T47D (cell line): ENCODE measurements at regions not wholly inside any gene's neighbourhood (a gene's known extent, or its start where the extent isn't known, plus 50 kb on each side); places are given as distances from the start of the nearest gene placed in this dataset.

ENCODE experiments used
- DNase-seq, 2 experiments: peaks; one replicate each; pipeline versions ENCODE4 v3.0.0 to v3.0.0-alpha.2; 2011 to 2012; ENCODE audit warnings: low read depth in 1 of 2, low spot score in 1 of 2
- JUND ChIP-seq: IDR thresholded peaks from 2 replicates; pipeline ENCODE4 v1.6.1; 2012; ENCODE audit warnings: low read depth
- in situ Hi-C: cut with HindIII; loops from 2 replicates; pipeline ENCODE4 v1.10.0; 2016; ENCODE audit warnings: low sequenced_read_pairs, low pct_unique_long_range_greater_than_20kb

DNA sequence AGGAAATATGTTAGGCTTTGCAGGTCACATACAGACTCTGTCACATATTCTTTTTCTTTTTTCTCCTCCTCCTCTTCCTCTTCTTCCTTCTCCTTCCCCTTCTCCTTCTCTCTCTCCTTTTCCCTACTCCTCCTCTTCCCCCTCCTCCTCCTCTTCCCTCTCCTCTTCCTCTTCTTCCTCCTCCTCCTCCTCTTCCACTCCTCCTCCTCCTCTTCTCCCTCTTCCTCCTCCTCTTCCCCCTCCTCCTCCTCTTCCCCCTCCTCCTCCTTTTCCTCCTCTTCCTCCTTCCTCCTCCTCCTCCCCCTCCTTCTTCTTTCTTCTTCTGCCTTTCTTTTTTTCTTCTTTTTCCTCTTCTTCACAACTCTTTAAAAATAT is 159.8 kb downstream of the KIF20B start:
- in situ Hi-C loops = no loop called here
- TF ChIP-seq JUND = no peak
- DNase-seq = no peak

DNA sequence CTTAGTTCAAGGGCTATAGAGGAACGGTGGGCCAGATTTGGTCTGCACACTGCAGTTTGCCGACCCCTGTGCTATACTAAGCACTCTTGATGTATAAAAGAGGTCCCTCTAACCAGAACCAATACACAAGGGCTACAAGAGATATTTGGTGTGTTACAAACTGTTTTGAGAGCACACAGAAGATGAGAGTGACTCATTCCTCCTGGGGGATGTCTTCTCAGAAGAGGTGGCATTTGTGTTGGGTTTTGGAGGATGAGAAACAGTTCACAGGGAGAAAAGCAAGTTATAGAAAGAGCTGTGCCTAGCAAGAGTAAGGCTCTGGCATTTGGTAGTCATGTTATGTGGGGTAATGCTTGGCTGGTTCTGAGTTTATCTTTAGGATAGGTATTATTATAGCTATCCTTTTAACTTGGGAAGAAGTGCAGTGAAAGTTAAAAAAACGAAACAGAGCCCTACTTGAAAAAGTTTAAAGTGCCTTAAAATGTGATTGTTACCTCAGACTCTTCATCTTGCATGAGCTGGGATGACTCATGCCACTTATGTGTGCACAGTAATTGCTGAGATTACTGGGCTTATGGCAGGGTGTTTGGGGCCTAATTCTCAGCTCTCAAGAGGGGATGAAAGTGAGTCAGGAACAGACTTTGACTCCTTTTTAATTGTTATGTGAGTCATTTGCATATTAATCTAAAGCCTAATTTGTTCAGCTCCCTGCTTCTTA is 160.4 kb downstream of the KIF20B start:
- in situ Hi-C loops = no loop called here
- no peak for DNase-seq
- TF ChIP-seq JUND = no peak

- in situ Hi-C loops = no loop called here
- no peak for TF ChIP-seq JUND
- no peak for DNase-seq
Measured at GRCh38 chr10:89867964-89868363, 166.6 kb downstream of the KIF20B start.

GRCh38 chr10:89869180-89869579 is 167.8 kb downstream of the KIF20B start:
- in situ Hi-C loops = no loop called here
- no peak for DNase-seq
- no peak for TF ChIP-seq JUND

GRCh38 chr10:89869592-89870156 is 168.3 kb downstream of the KIF20B start:
- DNase-seq = no peak
- in situ Hi-C loops = no loop called here
- no peak for TF ChIP-seq JUND

DNA sequence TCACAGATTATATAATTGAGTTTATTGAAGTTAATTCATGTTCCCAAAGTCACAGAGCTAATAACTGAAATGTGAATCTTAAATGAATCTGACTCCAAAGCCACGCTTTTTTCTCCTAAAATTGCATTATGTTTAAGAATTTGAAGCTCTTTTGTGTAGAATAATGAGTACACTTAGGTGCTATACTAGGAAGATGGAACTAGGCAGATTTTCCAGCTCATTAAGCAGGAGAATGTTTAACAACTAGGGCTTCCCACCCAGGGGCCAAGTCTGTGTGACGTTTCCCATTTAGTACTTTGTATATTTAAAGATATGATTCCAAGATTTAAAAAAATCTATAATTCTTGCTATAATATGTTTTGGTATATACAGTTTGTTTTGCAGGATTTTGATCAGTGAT is 169.5 kb downstream of the KIF20B start:
- in situ Hi-C loops = no loop called here
- no peak for DNase-seq
- no peak for TF ChIP-seq JUND

GRCh38 chr10:89873055-89873454 is 171.7 kb downstream of the KIF20B start:
- no peak for TF ChIP-seq JUND
- DNase-seq = no peak
- in situ Hi-C loops = no loop called here

DNA sequence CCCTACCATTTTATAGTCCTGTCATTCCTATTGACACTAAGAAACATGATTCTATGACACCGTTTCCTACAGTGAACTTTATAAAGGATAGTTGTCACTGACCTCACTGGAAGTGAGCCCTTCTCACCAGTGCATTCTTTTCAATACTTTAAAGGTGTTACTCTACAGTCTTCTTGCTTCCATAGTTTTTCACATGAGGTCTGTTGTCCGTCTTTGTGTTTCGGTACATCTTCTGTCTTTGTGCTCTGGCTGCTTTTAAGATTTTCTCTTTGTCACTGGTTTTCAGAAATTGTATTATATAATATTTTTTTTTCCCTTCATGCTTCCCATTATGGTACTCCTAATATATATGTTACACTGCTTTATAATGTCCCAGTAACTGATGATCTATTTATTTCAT is 174.2 kb downstream of the KIF20B start:
- in situ Hi-C loops = no loop called here
- no peak for DNase-seq
- no peak for TF ChIP-seq JUND

DNA sequence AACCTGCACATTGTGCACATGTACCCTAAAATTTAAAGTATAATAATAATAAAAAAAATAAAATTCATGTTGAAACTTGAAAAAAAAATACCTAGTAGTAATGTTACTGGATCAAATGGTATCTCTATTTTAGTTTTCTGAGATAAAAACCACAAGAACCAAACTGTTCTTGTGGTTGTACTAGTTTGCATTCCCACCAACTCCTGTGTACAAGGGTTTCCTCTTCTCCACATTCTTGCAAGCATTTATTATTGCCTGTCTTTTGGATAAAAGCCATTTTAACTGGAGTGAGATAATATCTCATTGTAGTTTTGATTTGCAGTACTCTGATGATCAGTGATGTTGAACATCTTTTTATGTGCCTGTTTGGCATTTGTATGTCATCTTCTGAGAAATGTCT is 177.7 kb downstream of the KIF20B start:
- in situ Hi-C loops = no loop called here
- DNase-seq = no peak
- TF ChIP-seq JUND = no peak

GRCh38 chr10:89887406-89887805 is 186.0 kb downstream of the KIF20B start:
- no peak for DNase-seq
- in situ Hi-C loops = no loop called here
- TF ChIP-seq JUND = no peak

DNA sequence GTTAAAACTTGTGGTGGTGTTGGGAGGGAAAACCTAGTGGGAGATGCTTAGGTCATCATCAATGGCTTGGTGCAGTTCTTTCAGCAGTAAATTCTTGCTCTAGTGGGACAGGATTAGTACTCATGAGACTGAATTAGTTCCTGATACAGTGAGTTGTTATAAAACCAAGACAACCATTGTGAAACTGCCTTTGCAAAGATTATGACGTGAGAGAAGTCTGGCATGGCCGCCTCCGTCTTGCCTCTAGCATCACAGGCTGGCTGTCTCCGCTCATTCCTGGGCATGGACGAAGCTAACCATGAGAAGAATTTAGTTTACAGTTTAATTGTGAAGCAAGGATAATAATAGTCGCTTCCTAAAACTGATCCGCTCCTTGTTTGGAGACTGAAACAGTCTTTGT is 186.4 kb downstream of the KIF20B start:
- no peak for DNase-seq
- no peak for TF ChIP-seq JUND
- in situ Hi-C loops = no loop called here

DNA sequence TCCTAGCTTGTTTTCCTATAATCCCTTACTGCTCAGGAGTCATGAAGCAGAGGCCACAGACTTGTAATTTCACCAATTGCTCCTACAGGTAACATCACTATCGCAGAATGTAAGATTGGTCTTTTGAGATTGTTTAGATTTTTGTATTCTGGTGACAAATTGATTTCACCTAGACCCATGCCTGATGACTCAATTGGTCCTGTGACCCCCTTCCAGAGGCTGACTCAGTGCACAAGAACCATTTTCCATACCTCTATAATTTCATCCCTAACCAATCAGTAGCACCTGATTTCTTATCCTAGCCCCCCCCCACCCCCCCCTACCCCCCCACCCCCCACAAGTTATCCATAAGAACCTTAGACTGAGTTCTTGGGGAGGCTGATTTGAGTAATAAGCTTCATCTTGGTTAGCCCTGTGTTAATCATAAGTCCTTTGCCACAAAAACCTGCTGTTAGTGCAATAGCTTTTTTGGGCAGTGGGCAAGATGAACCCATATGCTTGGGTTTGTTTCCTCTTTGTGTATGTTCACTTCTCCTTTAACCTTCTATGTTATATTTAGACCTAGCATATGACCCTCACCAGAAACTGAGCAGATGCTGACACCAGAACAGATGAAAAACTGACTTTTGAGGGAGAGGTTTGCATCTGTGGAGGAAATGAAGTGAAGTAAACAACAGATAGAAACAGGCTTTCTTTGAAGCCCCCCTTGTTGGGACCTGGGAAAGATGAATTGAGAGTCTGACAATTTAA is 187.1 kb downstream of the KIF20B start:
- in situ Hi-C loops = no loop called here
- no peak for DNase-seq
- no peak for TF ChIP-seq JUND

- no peak for TF ChIP-seq JUND
- no peak for DNase-seq
- in situ Hi-C loops = no loop called here
Measured at GRCh38 chr10:89889606-89890005, 188.2 kb downstream of the KIF20B start.

- in situ Hi-C loops = no loop called here
- DNase-seq = no peak
- no peak for TF ChIP-seq JUND
Measured at GRCh38 chr10:89891006-89891535, 189.7 kb downstream of the KIF20B start.
